ENCODE measurements at regions not wholly inside any gene's neighbourhood (a gene's known extent, or its start where the extent isn't known, plus 50 kb on each side); places are given as distances from the start of the nearest gene placed in this dataset.

DNA sequence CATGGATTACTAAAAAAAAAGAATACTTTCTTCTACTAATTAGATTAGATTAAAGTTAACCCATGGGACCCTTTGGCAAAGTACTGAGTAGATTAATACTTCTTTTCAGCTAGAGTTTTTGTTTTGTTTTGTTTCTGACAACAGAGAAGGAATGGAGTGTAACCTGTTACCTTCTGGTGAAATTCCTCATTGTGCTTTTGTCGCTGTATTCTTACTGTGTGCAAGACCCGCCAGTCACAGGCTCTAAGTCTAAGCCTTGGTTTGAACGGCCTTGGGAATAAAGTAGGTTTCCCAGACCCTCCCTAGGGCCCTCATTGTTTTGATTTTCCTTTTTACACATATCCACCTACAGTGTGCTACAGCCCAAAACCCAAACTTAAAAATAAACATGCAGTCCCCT, 171.1 kb upstream of the IL12A start:
- TF ChIP-seq, protein P1, sequence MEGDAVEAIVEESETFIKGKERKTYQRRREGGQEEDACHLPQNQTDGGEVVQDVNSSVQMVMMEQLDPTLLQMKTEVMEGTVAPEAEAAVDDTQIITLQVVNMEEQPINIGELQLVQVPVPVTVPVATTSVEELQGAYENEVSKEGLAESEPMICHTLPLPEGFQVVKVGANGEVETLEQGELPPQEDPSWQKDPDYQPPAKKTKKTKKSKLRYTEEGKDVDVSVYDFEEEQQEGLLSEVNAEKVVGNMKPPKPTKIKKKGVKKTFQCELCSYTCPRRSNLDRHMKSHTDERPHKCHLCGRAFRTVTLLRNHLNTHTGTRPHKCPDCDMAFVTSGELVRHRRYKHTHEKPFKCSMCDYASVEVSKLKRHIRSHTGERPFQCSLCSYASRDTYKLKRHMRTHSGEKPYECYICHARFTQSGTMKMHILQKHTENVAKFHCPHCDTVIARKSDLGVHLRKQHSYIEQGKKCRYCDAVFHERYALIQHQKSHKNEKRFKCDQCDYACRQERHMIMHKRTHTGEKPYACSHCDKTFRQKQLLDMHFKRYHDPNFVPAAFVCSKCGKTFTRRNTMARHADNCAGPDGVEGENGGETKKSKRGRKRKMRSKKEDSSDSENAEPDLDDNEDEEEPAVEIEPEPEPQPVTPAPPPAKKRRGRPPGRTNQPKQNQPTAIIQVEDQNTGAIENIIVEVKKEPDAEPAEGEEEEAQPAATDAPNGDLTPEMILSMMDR (IDR thresholded peaks at IDR 0.05; ENCODE audit: extremely low read depth, low read depth, low read length) = no peak
- H4K20me1 ChIP-seq (ENCODE audit: insufficient read depth, low read length) = peaks cover 26% of the 10 kb centered on the region
- H3K36me3 ChIP-seq (ENCODE audit: insufficient read depth, low read length) = peaks cover 3% of the 10 kb centered on the region
- no peak overlapping the region for H3K4me2 ChIP-seq (ENCODE audit: insufficient read depth, low read length)
- H3K79me2 ChIP-seq (ENCODE audit: insufficient read depth, low read length) = peaks cover 98% of the 10 kb centered on the region
- no peak overlapping the region for H2AFZ ChIP-seq (ENCODE audit: low read length)
- H3K4me1 ChIP-seq (ENCODE audit: insufficient read depth, low read length) = peaks cover 7% of the 10 kb centered on the region
- H3K9me3 ChIP-seq (ENCODE audit: low read depth, low read length) = no peaks in the 10 kb centered on the region
- H3K4me3 ChIP-seq (ENCODE audit: insufficient read depth, low read length) = no peak overlapping the region
- no peaks in the 10 kb centered on the region for H3K27me3 ChIP-seq (ENCODE audit: insufficient read depth, low read length)
- DNase-seq (ENCODE audit: insufficient read length, low spot score, missing footprints) = no peak
- H3K27ac ChIP-seq (ENCODE audit: low read depth, low read length) = no peak overlapping the region

DNA sequence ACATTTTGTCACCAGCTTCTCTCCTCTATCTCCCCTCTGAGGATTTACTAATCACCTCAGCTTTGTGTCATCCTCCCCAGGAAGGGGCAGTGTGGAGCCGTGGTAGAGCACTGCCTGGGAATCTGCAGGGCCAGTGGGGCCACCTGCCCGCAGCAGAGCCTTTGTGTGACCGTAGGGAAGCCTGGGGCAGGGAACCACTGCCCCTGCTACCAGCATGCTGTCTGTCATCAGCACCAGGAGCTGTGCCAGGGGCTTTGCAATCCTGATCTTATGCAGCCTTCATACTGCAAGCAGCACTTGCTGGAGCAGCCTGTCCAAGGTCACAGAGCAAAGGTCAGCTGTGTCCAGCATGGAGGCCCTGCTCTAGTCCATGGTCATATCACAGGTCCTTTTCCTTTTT, 170.2 kb upstream of the IL12A start:
- no peak for DNase-seq (ENCODE audit: insufficient read length, low spot score, missing footprints)
- TF ChIP-seq, protein P1 (IDR thresholded peaks at IDR 0.05; ENCODE audit: extremely low read depth, low read depth, low read length) = no peak
- peaks cover 22% of the 10 kb centered on the region for H4K20me1 ChIP-seq (ENCODE audit: insufficient read depth, low read length)

DNA sequence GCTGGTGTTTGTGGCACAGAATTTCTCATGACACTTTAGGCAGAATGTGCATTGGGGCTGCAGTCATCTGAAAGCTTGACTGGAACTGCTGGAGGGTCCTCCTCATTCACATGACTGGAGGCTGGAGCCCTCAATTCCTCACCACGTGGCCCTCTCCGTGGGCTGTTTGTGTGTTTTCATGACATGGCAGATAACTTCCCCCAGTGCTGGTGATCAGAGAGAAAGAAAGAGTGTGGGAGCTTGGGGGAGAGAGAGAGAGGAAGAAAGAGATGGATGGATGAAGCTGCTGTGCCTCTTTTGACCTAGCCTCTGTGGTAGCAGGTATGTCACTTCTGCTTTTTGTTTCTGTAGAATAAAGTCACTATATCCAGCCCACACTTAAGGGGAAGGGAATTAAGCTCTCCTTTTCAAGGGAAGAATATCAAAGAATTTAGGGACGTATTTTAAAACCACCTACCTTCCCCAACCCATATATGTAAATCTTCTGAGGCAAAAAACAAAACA, 169.6 kb upstream of the IL12A start:
- Histone ChIP-seq H3K79me2 (ENCODE audit: insufficient read depth, low read length) (peaks cover 96% of the 10 kb centered on the region), H3K27ac (ENCODE audit: low read depth, low read length) (no peak overlapping the region)

More for the DNA sequence above, 170.2 kb upstream of the IL12A start:
- no peak overlapping the region for H3K27ac ChIP-seq (ENCODE audit: low read depth, low read length)
- no peaks in the 10 kb centered on the region for H3K27me3 ChIP-seq (ENCODE audit: insufficient read depth, low read length)
- peaks cover 3% of the 10 kb centered on the region for H3K36me3 ChIP-seq (ENCODE audit: insufficient read depth, low read length)
- peaks cover 98% of the 10 kb centered on the region for H3K79me2 ChIP-seq (ENCODE audit: insufficient read depth, low read length)
- no peak overlapping the region for H3K4me2 ChIP-seq (ENCODE audit: insufficient read depth, low read length)
- H3K4me3 ChIP-seq (ENCODE audit: insufficient read depth, low read length) = no peak overlapping the region
- H2AFZ ChIP-seq (ENCODE audit: low read length) = no peak overlapping the region
- peaks cover 7% of the 10 kb centered on the region for H3K4me1 ChIP-seq (ENCODE audit: insufficient read depth, low read length)
- H3K9me3 ChIP-seq (ENCODE audit: low read depth, low read length) = no peaks in the 10 kb centered on the region

DNA sequence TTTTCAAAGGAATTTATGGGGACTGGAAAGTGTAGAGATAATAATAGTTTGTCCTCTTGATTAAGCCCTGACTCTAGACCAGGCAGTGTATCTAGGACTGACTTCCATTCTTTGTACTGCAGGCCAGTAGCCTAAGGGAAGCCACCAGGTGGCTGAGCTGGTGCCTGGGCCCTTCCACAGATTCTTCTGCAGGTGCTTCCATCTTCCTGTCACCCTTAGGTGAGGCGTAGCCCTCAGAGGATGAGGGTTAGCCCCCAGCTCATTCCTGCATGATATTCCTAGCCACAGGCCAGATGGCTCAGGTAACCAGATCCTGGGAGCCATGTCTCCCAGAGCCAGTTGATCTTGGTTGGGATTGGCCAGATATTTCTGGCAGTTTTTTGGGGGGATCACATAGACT, 169.0 kb upstream of the IL12A start:
- Histone ChIP-seq H3K9me3 (ENCODE audit: low read depth, low read length) (no peaks in the 10 kb centered on the region), H4K20me1 (ENCODE audit: insufficient read depth, low read length) (peaks cover 18% of the 10 kb centered on the region), H3K27me3 (ENCODE audit: insufficient read depth, low read length) (no peaks in the 10 kb centered on the region), H3K27ac (ENCODE audit: low read depth, low read length) (no peak overlapping the region), H2AFZ (ENCODE audit: low read length) (no peak overlapping the region), H3K4me3 (ENCODE audit: insufficient read depth, low read length) (no peak overlapping the region), H3K4me1 (ENCODE audit: insufficient read depth, low read length) (peaks cover 20% of the 10 kb centered on the region), H3K79me2 (ENCODE audit: insufficient read depth, low read length) (peaks cover 90% of the 10 kb centered on the region), H3K4me2 (ENCODE audit: insufficient read depth, low read length) (no peak overlapping the region), H3K36me3 (ENCODE audit: insufficient read depth, low read length) (peaks cover 3% of the 10 kb centered on the region)
- TF ChIP-seq, protein P1 (IDR thresholded peaks at IDR 0.05; ENCODE audit: extremely low read depth, low read depth, low read length) = no peak
- no peak for DNase-seq (ENCODE audit: insufficient read length, low spot score, missing footprints)

More for the DNA sequence above, 169.6 kb upstream of the IL12A start:
- Histone ChIP-seq H3K4me1 (ENCODE audit: insufficient read depth, low read length) (peaks cover 14% of the 10 kb centered on the region), H4K20me1 (ENCODE audit: insufficient read depth, low read length) (peaks cover 20% of the 10 kb centered on the region), H3K4me3 (ENCODE audit: insufficient read depth, low read length) (no peak overlapping the region), H3K9me3 (ENCODE audit: low read depth, low read length) (no peaks in the 10 kb centered on the region), H3K27me3 (ENCODE audit: insufficient read depth, low read length) (no peaks in the 10 kb centered on the region), H2AFZ (ENCODE audit: low read length) (no peak overlapping the region), H3K4me2 (ENCODE audit: insufficient read depth, low read length) (no peak overlapping the region), H3K36me3 (ENCODE audit: insufficient read depth, low read length) (peaks cover 3% of the 10 kb centered on the region)
- TF ChIP-seq, protein P1 (IDR thresholded peaks at IDR 0.05; ENCODE audit: extremely low read depth, low read depth, low read length) = no peak
- no peak for DNase-seq (ENCODE audit: insufficient read length, low spot score, missing footprints)

Data from osteoblast (primary cell).